SH-SY5Y (cell line): ENCODE measurements at regions not wholly inside any gene's neighbourhood (a gene's known extent, or its start where the extent isn't known, plus 50 kb on each side); places are given as distances from the start of the nearest gene placed in this dataset.

ENCODE experiments used
- GATA2 ChIP-seq: IDR thresholded peaks from 2 replicates; pipeline ENCODE4 v1.6.1; 2011; ENCODE audit warnings: mild to moderate bottlenecking, low read depth, low read length
- GATA3 ChIP-seq: IDR thresholded peaks from 2 replicates; pipeline ENCODE4 v1.6.1; 2011; ENCODE audit warnings: low read depth, mild to moderate bottlenecking, low read length, moderate library complexity

- no peak for TF ChIP-seq GATA3
- TF ChIP-seq GATA2, result no peak
Measured at GRCh38 chr10:28743576-28743975, 66.3 kb downstream of the BAMBI start.
